NCI-H82 treated with DMSO at 0.1 percent for 48 hours (cell line): ENCODE measurements at regions not wholly inside any gene's neighbourhood (a gene's known extent, or its start where the extent isn't known, plus 50 kb on each side); places are given as distances from the start of the nearest gene placed in this dataset.
"Not testable (repeated sequence)": the region's sequence is repeated elsewhere in the genome, so short reads cannot be mapped to it uniquely, and the experiment has no call there.

Source experiments
- DNase-seq: peaks from one replicate; lab custom pipeline; 2025; ENCODE audit not compliant: unreplicated experiment; lab: John Stamatoyannopoulos, UW

DNA sequence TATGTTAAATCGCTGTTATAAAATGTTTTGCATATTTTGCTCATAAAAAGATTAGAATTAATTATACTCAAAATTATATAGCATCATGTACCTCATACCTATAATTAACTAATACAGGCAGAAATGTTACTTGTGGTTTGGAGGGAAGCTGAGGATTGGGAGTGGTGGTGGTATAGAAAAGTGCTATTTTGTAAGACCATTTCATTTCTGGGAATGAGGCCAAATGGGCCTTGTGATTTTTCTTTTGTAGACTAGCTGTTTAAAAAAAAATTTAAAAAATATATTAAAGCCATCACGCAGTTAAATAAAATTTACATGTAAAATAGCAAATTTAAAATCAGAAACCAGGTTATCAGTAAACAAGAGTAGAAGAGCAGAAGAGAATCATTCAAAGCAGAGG, 560.8 kb upstream of the FAM98A start:
- DNase-seq = no peak

DNA sequence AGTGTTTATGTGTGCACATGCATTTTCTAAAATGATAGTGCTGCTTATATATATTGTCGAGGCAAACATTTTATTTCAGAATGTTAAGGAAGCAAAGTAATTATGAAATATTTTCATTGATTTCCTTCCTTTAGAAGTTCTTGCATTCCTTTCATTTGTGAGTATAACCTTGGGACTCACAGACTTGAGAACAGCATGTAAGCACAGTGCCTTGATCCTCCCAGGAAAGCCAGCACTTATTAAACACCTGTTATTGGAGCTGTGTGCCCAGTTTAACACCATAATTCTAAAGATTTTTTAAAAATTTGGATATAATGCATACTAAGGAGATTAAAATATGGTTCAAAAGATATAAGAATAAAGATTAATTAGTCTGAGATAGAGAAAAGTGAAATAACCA, 554.4 kb upstream of the FAM98A start:
- DNase-seq = no peak

DNA sequence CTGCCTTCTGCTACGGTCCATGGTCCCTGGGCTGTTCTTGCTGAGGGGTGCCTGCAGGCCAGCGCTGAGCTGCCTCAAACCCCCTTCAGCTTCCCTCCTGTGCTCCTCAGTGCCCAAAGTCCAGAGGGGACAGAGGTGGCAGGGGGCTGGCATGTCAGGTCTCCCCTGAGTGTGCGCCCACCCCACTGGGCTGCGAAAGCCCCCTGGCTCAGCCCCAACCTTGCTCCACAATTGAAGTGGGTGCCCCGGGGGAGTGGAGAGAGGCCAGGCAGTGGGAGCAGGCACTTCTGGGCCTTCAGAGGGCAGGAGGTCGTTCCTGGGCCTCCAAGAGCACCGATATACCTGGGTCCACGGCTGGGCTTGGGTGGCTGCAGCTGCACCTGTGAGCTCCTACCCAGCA, 548.7 kb upstream of the FAM98A start:
- DNase-seq = no peak

DNA sequence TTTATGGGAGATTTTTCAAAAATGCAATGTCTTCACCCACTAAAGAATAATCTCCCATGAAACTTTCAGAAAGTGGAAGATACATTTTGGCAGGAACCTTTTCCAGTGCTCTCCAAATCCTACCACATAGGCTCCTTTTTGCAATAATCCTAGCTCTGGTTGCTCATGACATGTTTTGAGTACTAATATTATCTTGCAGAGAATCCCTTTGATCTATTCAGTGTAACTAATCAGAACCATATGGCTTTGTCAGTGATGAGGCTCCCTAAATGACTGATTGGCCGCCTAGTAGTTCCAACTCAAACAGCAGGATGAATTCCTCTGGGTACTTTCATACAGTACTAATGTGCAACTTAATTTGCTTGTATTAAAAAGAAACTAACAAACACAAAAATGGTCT, 544.0 kb upstream of the FAM98A start:
- DNase-seq = no peak

DNA sequence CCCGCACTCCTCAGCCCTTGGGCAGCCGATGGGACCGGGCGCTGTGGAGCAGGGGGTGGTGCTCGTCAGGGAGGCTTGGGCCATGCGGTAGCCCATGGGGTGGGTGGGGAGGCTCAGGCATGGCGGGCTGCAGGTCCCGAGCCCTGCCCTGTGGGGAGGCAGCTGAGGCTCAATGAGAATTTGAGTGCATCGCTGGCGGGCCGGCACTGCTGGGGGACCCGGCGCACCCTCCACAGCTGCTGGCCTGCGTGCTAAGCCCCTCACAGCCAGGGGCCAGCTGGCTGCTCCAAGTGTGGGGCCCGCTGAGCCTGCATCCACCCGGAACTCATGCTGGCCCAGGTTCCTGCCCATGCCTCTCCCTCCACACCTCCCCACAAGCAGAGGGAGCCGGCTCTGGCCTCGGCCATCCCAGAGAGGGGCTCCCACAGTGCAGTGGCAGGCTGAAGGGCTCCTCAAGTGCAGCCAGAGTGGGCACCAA, 543.5 kb upstream of the FAM98A start:
- not testable (repeated sequence) for DNase-seq

DNA sequence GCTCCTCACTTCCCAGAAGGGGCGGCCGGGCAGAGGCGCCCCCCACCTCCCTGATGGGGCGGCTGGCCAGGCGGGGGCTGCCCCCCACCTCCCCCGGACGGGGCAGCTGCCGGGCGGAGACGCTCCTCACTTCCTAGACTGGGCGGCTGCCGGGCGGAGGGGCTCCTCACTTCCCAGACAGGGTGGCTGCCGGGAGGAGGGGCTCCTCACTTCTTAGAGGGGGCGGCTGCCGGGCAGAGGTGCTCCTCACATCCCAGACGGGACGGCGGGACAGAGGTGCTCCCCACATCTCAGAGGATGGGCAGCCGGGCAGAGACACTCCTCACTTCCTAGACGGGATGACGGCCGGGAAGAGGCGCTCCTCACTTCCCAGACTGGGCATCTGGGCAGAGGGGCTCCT, 534.0 kb upstream of the FAM98A start:
- DNase-seq = not testable (repeated sequence)

DNA sequence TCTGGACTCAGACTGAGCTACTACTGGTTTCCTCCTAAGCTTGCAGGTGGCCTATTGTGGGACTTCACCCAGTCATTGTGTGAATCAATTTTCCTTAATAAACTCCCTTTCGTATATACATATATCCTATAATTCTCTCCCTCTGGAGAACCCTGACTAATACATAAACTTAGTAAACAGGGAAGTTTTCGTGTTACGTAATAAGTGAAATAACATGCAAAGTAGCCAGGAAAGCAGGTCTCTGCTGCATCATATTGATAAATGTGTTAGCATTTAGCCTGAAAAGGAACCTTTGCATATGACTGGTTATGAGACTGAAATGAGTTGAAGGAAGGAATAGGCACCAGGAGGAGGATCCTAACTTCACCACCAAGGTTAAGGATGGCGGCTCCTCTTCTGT, 527.2 kb upstream of the FAM98A start:
- no peak for DNase-seq

DNA sequence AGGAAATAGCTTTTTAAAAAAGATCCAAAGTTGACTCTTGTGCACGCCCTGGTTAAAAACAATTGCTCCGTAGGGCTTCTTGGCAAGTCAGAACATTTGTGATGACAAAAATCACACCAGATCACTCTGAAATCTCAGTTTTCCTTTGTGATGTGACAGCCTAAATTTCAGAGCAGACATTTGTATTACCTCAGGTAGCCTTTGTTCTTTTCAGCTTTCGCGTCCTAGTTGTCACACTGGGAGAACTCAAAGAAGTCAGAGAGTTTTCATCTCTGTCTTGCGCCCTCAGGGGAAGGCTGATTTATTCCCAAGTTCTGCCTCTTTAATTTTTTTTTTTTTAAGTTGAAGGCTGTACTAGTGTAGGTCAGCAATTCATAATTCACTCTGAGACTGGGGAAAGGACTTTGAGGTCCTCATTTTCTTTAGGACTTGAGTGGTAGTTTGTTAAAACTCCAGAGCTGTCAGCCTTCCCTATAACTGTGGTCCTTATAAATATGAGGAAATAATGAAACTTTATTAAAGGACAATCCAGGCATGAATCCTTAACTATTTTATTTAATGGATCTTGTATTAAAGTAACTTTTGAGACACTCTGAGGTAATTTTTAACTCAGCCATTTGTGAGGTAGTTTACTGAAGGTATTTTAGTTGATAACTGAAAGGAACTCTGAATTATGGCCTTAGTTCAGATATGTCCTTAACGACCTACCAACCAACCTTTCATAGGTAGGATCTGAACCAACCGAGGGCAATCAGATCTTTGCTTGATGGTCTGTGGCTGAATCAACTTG, 525.1 kb upstream of the FAM98A start:
- DNase-seq = no peak

DNA sequence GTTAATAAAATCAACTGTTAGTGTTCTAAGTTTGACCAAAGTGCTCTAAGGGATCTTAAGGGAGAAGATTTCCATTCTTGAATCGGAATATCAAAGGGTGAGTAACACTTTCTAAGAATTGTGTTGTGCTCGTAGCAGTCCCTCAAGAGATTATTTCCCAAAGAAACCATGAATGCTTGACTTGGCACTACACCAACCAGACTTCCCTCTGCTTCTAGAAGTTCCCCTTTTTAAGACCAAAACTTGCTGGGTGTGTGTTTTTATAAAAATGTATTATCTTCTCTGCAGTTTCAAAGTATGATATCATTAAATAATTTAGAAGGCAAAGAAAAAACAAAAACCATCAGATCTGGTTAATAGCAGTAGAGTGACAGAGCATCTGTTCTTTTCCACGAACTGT, 522.0 kb upstream of the FAM98A start:
- no peak for DNase-seq

DNA sequence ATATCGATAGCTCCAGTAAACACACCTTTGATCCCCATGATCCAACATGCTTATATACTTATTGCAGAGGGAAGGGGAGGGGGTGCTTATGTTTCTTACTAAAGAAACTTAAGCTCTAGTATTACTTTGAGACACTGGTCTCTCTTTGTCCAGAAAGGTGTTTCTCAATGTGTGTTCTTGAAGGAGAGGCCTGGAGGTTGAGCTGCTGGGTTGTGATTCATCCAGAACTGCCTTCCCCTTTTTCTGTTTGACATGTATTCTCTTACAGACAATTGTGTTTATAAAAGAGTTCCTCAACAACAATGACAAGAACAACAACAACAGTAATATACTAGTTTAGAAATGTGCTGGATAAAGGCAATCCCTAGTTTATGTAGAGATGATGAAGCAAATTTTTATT, 516.0 kb upstream of the FAM98A start:
- no peak for DNase-seq

DNA sequence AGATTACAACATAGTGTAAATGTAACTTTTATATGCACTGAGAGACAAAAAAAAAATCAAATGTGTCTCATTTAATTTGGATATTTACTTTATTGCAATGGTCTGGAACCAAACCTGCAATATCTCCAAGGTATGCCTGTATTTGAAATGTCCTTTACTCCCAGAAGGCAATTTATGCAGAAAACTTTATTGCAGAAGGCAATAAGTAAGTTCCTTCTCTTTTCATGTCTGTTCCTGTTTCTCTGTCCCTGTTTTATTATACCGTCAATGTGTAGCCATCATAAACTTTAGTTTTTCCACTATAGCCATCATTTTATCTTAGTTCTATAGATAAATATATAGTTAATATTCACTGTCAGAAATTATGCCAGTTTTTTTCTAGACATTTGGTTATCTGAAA, 513.1 kb upstream of the FAM98A start:
- no peak for DNase-seq

DNA sequence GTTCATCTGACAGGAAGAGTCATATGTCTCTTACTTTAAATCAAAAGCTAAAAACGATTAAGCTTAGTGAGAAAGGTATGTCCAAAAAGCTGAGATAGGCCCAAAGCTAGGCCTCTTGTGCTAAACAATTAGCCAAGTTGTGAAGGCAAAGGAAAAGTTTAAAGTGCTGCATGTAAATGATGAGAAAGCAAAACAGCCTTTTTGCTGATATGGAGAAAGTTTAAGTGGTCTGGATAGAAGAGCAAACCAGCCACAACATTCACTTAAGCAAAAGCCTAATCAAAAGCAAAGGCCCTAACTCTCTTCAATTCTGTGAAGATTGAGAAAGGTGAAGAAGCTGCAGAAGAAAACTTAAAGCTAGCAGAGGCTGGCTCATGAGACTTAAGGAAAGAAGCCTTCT, 511.3 kb upstream of the FAM98A start:
- no peak for DNase-seq

DNA sequence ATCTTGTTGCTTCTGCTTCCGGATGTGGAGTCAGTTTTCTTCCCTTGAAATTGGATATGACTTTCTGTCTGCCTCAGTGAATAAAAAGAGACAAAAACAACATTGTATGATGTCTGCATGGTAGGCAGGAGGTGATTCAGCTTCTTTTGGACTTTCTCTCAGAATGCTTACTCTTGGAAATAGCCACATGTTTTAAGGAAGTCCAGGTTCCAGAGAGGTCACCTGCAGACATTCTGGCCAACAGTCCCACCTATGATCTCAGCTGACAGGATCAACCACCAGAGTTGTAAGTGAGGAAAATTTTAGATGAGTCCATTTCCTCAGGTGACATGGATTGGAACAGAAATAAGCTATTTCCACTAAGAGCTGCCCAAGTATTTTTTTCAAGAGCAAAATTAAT, 508.7 kb upstream of the FAM98A start:
- no peak for DNase-seq

DNA sequence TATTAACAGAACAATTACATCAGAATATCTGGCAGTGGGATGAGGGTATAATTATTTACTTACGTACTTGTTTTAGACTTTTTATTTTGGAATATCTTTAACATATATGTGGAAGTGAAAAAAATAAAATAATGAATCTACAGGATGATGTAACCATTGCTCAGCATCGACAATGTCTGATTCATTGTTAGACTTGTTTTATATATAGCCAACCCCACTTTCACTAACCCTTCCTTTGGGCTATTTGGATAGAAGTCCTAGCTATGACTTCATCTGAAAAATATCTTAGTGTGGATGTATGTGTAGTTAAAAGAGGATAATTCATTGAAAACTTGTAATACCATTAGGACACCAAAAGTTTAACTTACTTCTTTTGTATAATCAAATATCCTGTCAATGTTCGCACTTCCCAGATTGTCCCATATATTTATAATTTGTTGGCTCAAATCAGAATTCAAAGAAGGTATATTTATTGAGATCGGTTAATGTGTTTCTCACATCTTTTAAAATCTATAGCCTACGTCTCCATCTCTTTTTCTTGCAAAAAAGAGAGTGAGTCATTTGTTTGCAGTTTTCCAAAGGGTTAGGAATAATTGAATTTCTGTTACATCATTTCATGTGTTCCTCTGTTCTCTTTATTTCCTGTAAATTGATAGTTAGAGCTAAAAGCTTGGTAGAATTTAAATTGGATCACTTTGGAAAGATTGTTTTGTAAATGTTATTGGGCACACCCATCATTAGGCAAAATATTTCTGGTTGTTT, 506.1 kb upstream of the FAM98A start:
- no peak for DNase-seq

DNA sequence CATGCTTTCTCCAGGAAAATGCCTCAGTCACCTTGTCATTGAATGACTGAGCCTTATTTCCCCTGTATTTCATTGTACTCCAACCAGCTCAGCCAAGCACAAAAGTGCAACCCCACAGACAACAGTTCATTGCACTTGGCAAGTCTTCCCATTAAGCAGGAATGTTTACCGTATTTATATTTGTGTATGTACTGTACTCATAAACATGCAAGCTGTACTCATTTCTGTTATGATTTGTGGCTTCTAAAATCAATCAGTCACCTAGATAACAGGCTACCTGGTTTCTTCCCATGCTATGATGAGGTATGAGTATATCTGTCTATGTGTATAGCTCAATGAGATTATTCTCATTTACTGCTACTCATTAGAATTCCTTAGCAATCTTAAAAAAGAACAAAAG, 505.5 kb upstream of the FAM98A start:
- DNase-seq = no peak

DNA sequence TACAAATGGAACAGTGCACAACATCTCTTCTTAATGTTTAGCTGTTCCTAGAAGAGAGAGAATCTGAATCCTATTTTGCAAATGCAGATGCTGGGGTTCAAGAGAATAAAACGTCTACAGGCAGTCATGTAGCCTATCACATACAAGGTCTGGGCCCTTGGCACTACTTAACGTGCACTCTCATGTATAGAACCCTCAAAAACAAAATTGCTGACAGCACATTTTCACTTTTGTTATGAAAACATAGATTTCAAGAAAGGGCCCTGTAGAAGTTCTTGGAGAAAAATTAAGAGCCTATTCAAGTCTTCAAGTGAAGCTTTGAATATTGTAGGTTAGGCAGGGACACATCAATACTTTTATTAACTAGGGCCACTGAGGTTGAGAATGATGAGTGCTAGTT, 504.3 kb upstream of the FAM98A start:
- DNase-seq = no peak

DNA sequence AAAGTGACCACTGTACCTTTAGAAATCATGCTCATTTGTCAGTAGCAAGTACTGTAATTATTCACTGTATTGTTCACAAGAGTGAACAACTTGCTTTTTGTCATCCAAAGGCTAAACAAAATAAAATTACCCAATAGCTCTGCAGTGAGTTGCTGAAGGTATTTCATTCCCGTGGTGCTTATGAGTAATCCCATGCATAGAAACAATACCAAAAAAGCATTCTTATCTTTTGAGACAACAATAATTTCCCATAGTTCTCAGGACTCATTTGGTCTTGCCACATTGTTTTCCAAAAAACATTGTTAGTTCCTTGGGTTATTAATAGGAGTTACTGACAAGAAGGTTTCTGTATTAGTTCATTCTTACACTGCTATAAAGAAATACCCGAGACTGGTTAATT, 503.2 kb upstream of the FAM98A start:
- no peak for DNase-seq

DNA sequence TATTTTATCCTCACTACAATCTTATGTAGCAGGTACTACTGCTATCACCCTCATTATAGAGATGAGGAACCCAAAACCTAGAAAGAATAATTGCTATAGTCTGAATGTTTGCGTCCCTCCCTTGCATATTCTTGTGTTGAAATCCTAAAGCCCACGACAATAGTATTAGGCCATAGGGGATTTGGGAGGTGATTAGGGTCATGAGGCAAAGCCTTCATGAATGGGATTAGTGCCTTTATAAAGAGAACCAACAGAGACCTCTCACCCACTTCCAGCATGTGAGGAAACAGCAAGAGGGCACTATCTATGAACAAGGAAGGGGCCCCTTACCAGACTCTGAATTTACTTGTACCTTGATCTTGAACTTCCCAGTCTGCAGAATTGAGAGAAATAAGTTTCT, 500.3 kb upstream of the FAM98A start:
- peak; percentile 83 for DNase-seq

DNA sequence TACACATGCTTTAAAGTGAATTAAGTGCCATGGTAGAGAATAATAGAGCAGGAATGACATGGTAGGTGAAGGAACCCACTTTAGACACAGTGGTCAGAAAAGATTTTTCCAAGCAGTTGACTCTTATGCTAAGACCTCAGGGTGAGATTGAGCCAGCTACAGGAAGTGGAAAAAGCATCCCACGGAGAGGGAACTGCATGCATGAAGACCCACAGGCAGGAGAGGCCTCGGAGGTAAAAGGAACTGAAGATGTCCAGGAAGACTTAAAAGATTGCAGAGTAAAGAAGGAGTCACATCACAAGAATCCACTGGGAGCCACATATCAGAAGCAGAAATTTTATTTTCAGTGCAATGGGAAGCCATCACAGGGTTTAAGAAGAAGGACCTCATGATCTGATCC, 499.2 kb upstream of the FAM98A start:
- DNase-seq = no peak

DNA sequence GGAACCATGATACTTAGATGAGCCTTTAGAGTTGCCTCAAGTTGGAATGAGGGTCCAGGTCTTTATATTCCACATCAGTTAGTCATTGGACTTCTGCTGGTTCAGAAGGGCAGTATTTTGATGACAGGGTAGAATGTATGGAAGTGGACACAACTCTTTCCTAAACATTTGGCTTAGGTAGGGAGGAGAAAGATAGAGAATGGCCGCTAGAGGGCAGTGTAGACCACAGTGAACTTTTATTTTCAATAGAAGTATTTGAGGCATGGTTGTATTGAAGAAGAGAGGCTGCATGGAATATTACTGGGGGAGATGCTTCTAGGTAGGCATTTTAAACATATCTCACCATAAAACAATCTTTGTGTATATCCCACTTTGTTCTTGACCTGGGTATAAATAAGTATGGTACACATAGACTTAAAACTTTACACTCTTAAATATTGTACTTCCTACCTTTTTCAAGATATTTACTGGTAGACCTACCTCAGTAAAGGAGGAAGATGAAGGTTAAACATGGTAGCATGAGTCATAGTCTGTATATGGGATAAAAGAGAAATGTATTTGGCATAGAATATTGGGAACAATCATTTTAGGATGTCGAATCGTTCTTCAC, 497.6 kb upstream of the FAM98A start:
- peak; percentile 44 for DNase-seq

DNA sequence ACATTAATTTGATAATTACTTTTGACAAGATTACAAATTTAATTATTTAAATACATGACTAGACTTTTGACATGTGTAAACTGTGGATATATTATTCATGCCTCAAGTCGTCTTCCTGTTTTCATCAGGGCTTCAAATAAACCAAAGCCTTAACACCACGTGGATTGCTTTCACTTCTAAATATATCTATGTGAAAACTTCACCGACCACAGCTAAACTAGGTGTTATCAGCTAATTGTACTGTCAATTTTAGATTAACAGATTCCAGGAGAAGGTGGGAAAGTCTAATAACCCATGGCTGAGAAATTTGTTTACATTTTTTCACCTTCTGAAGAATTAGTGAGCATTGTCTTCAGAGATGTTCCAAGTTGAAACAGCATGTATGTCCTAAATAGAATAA, 494.7 kb upstream of the FAM98A start:
- no peak for DNase-seq

DNA sequence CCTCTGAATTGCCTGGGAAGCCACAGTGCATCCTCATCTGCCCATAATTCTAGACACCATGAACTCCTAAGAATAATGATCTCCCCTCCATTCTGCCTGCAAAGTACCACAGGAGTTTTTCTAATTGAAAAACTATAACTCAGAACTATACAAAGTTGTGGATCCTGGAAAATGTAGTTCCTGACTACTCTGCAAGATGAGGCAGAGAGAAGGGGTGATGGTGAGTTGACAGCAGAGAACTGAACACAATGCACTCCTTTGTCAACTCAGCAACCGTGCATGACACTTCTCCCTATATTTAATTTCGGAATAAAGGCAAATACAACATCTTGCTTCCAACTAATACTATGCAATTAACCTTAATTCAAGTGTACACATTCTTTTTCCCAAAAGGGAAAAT, 471.1 kb upstream of the FAM98A start:
- no peak for DNase-seq
